Fibroblast of the aortic adventitia (primary cell): ENCODE measurements at regions not wholly inside any gene's neighbourhood (a gene's known extent, or its start where the extent isn't known, plus 50 kb on each side); places are given as distances from the start of the nearest gene placed in this dataset.

Experiments used
- DNase-seq: peaks from one replicate; pipeline ENCODE4 v3.0.0-alpha.2; 2010; ENCODE audit warnings: low read depth
- H3K4me3 ChIP-seq: 2 replicates; pipeline ENCODE4 v1.5.1; 2011; ENCODE audit warnings: low read depth, mild to moderate bottlenecking, control low read depth, low read length, moderate library complexity
- TF ChIP-seq, protein P1 (sequence below): IDR thresholded peaks from 2 replicates; pipeline ENCODE4 v1.5.1; 2011; ENCODE audit warnings: mild to moderate bottlenecking, low read length, control low read depth, inconsistent platforms; ENCODE audit not compliant: insufficient read depth

DNA sequence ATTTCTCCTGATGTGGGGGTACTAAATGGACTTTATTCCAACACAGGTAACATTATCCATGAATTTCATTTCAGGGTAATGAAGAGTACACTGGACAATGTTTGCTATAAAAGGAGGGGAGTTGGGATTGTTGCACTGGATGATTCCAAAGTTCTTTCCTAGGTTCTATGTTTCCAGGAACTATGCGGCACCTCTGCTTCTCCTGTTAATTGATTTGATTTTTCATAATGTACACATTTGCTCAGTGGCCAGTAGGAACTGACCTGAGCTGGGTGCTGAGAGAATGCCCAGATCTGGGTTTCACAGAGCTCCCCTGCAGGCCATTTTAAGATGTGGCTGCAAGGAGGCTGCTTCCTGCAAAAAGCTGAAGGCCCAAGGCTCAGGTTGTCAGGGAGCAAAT lies 171.7 kb downstream of the KLF13 start:
- DNase-seq, result no peak
- TF ChIP-seq, protein P1, sequence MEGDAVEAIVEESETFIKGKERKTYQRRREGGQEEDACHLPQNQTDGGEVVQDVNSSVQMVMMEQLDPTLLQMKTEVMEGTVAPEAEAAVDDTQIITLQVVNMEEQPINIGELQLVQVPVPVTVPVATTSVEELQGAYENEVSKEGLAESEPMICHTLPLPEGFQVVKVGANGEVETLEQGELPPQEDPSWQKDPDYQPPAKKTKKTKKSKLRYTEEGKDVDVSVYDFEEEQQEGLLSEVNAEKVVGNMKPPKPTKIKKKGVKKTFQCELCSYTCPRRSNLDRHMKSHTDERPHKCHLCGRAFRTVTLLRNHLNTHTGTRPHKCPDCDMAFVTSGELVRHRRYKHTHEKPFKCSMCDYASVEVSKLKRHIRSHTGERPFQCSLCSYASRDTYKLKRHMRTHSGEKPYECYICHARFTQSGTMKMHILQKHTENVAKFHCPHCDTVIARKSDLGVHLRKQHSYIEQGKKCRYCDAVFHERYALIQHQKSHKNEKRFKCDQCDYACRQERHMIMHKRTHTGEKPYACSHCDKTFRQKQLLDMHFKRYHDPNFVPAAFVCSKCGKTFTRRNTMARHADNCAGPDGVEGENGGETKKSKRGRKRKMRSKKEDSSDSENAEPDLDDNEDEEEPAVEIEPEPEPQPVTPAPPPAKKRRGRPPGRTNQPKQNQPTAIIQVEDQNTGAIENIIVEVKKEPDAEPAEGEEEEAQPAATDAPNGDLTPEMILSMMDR, result no peak
- H3K4me3 ChIP-seq, result no peak overlapping the region

DNA sequence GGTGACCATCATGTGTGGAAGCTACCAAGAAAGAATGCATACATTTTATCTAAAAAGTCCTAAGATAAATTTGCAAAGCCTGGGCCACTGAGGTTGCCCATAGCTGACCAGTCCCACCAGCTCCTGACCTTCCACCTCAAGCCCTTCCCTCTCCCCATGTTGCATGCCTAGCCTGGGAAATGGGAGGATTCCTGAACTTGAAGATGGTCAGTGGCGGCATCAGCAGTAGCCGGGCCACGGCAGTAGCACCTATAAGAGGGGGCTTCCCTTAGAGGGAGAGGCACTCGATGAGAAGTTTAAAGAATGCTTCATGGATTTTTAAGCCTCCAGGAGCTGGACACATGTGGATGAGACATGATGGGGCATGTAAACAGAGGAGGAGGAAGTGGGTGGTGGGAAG lies 172.1 kb downstream of the KLF13 start:
- H3K4me3 ChIP-seq, result no peak overlapping the region
- TF ChIP-seq, protein P1, result no peak

DNA sequence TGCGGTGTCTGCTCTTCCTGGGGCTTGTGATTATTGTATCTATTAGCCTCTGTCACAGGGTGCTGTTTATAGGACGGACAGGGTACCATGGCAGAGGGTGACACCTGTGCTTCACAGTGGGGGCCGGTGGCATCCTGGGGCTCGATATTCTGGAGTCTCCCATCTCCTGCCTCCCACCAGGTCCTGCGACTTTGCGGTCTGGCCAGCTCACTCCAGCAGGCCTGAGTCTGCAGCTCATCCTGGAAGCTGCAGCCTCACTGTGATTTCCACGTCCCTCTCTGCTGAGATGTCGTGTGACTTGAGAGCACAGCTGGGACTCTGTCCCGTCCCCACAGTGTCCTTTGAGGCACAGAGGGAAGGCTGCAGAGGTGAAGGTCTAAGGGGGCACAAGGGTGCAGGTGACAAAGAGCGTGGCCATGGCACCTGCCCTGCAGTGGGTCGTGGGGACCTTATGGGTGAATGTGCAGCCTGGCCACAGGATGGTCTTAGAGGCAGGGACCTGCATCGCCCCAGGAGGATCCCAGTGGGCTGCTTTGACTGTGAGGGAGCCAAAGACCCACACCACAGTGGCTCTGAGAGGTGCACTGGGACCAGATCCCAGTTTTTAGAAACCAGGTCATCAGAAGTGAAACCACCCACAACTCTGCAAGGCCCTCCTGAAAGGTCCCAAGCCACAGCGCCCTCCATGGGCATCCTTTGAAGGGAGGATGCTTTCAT lies 172.8 kb downstream of the KLF13 start:
- no peak overlapping the region for H3K4me3 ChIP-seq
- DNase-seq, result no peak
- TF ChIP-seq, protein P1, result no peak

More for the DNA sequence above, 172.1 kb downstream of the KLF13 start:
- no peak for DNase-seq

DNA sequence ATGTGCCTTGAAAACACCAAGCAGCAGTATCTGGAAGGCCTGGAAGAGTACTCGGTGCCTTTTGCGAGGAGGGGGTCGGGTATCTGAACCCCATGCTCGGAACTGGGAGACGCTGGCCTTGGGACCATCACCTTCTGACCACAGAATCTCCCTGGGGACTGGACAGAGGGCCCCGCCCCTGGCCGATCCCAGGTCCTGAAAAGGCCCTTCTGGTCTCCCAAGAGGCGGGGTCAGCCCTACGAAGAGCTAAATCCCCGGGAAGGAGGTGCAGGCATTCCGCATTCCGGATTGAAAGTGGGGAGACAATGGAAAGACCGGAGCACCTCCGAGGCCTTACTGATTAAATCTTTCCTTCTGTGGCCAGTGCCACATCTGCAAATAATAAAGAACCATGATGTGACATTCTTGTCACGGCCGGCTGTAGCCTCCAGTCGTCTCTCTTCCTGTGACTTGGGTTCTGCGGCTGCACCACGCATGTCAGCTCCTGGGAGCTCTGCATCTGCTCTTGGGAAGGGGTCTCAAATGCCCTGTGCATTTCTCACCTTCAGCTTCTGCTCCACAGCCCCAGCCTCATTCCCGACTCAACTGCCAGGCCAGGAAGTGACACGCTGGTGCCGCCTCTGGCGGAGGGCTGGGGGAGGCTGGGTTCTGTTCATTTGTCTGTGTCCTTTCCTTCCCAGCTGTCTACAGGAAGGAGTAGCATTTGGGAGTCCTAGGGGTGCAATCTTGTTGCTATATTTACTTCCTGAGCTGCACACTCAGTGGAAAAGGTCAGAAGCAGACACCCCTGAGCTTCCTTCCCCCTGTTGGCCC lies 173.5 kb downstream of the KLF13 start:
- DNase-seq, result no peak
- no peak overlapping the region for H3K4me3 ChIP-seq
- TF ChIP-seq, protein P1, result no peak

DNA sequence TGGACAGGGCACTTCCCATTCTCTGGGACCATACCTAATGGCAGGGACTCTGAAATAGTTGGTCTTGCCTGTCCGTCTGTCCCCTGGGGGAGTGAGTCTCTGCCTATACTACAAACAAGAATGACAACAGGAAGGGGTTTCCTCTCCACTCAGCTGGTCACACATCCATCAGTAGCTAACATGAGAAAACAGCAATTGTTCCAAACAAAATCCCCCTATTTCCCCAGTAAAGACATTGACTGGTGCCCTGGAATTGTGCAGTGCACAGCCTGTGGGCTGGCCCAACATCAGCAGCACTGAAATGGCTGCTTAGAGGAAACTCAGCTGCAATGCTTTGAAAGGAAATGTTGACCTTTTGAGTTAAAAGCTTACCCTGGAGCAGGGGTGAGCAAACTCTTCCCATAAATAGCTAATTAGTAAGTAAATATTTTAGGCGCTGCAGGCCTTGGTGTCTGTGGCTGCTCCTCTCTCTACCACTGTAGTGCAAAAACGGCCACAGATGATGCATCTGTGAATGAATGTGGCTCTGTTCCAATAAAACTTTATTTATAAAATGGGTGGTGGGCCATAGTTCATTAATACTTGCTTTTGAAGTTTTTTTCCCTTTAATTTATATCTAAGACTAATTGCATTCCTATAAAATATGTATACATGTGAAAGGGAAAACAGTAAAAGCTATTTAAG lies 174.3 kb downstream of the KLF13 start:
- H3K4me3 ChIP-seq, result no peak overlapping the region
- TF ChIP-seq, protein P1, result no peak
- no peak for DNase-seq

DNA sequence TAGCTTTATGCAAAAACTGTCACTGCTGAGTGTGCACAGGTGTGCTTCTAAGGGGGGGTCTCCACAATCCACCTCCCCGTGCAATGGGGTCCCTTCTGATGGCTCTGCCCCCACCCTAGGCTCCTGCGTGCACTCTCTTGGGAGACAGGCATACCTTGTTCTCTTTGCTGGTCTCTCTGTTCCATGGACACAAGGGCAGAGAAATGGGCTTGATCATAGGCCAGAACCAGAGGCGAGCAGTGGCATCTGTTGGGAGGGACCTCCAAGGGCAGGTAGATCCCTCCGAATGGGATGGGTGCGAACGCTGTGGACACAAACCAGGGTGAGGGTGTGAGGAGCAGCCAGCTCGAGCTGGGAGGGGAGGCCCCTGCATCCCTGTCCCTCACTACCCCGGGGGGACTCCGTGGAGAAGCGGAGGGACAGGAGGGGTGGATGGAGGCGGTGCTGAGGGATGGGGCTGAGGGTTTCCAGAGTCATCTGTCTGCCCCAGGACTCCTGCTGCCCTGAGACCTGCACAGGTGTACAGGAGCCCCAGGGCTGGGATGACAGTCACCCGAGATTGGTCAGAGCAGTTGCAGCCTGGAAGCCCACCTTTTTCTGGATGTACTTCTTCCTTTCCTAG lies 175.0 kb downstream of the KLF13 start:
- TF ChIP-seq, protein P1, result no peak
- H3K4me3 ChIP-seq, result no peak overlapping the region
- DNase-seq, result no peak
